ENCODE measurements at regions not wholly inside any gene's neighbourhood (a gene's known extent, or its start where the extent isn't known, plus 50 kb on each side); places are given as distances from the start of the nearest gene placed in this dataset.

- H3K4me1 ChIP-seq (ENCODE audit: control insufficient read depth in 1 of 2, low read depth in 2 of 2): no peaks in the 10 kb centered on the region
- H3K27me3 ChIP-seq (replicated peaks; ENCODE audit: insufficient read depth): no peaks in the 10 kb centered on the region
- no peaks in the 10 kb centered on the region for H3K9me3 ChIP-seq
- H3K4me3 ChIP-seq: no peak overlapping the region
- H3K36me3 ChIP-seq: no peaks in the 10 kb centered on the region
- H3K27ac ChIP-seq: no peak overlapping the region
- no peak for ATAC-seq (ENCODE audit: insufficient number of reproducible peaks, low FRiP score, low read depth)
- no peak for DNase-seq (ENCODE audit: low spot score)
- TF ChIP-seq, protein P1, sequence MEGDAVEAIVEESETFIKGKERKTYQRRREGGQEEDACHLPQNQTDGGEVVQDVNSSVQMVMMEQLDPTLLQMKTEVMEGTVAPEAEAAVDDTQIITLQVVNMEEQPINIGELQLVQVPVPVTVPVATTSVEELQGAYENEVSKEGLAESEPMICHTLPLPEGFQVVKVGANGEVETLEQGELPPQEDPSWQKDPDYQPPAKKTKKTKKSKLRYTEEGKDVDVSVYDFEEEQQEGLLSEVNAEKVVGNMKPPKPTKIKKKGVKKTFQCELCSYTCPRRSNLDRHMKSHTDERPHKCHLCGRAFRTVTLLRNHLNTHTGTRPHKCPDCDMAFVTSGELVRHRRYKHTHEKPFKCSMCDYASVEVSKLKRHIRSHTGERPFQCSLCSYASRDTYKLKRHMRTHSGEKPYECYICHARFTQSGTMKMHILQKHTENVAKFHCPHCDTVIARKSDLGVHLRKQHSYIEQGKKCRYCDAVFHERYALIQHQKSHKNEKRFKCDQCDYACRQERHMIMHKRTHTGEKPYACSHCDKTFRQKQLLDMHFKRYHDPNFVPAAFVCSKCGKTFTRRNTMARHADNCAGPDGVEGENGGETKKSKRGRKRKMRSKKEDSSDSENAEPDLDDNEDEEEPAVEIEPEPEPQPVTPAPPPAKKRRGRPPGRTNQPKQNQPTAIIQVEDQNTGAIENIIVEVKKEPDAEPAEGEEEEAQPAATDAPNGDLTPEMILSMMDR (IDR thresholded peaks at IDR 0.05): no peak
Observed at GRCh38 chr10:56269181-56269580, 91.9 kb downstream of the ZWINT start.

- no peak overlapping the region for H3K4me3 ChIP-seq
- no peaks in the 10 kb centered on the region for H3K4me1 ChIP-seq (ENCODE audit: control insufficient read depth in 1 of 2, low read depth in 2 of 2)
- H3K9me3 ChIP-seq: no peaks in the 10 kb centered on the region
- DNase-seq (ENCODE audit: low spot score): no peak
- TF ChIP-seq, protein P1 (IDR thresholded peaks at IDR 0.05): no peak
- H3K36me3 ChIP-seq: no peaks in the 10 kb centered on the region
- H3K27me3 ChIP-seq (replicated peaks; ENCODE audit: insufficient read depth): no peaks in the 10 kb centered on the region
- no peak for ATAC-seq (ENCODE audit: insufficient number of reproducible peaks, low FRiP score, low read depth)
- no peak overlapping the region for H3K27ac ChIP-seq
Observed at GRCh38 chr10:56266120-56266519, 94.9 kb downstream of the ZWINT start.

- no peaks in the 10 kb centered on the region for H3K9me3 ChIP-seq
- TF ChIP-seq, protein P1 (IDR thresholded peaks at IDR 0.05): no peak
- no peak overlapping the region for H3K27ac ChIP-seq
- H3K4me1 ChIP-seq (ENCODE audit: control insufficient read depth in 1 of 2, low read depth in 2 of 2): no peaks in the 10 kb centered on the region
- no peaks in the 10 kb centered on the region for H3K36me3 ChIP-seq
- no peak overlapping the region for H3K4me3 ChIP-seq
- ATAC-seq (ENCODE audit: insufficient number of reproducible peaks, low FRiP score, low read depth) (no peak), DNase-seq (ENCODE audit: low spot score) (no peak)
- no peaks in the 10 kb centered on the region for H3K27me3 ChIP-seq (replicated peaks; ENCODE audit: insufficient read depth)
Observed at GRCh38 chr10:56258991-56259390, 102.1 kb downstream of the ZWINT start.

- no peaks in the 10 kb centered on the region for H3K9me3 ChIP-seq
- no peaks in the 10 kb centered on the region for H3K27me3 ChIP-seq (replicated peaks; ENCODE audit: insufficient read depth)
- no peak for DNase-seq (ENCODE audit: low spot score)
- H3K4me3 ChIP-seq: no peak overlapping the region
- TF ChIP-seq, protein P1 (IDR thresholded peaks at IDR 0.05): no peak
- H3K4me1 ChIP-seq (ENCODE audit: control insufficient read depth in 1 of 2, low read depth in 2 of 2): no peaks in the 10 kb centered on the region
- no peak for ATAC-seq (ENCODE audit: insufficient number of reproducible peaks, low FRiP score, low read depth)
- H3K36me3 ChIP-seq: no peaks in the 10 kb centered on the region
- H3K27ac ChIP-seq: no peak overlapping the region
Observed at GRCh38 chr10:56258378-56258777, 102.7 kb downstream of the ZWINT start.

- Histone ChIP-seq H3K27ac (no peak overlapping the region), H3K27me3 (replicated peaks; ENCODE audit: insufficient read depth) (no peaks in the 10 kb centered on the region), H3K9me3 (no peaks in the 10 kb centered on the region), H3K4me3 (no peak overlapping the region), H3K4me1 (ENCODE audit: control insufficient read depth in 1 of 2, low read depth in 2 of 2) (no peaks in the 10 kb centered on the region), H3K36me3 (no peaks in the 10 kb centered on the region)
- ATAC-seq (ENCODE audit: insufficient number of reproducible peaks, low FRiP score, low read depth) (no peak), DNase-seq (ENCODE audit: low spot score) (no peak)
- TF ChIP-seq, protein P1 (IDR thresholded peaks at IDR 0.05): no peak
Observed at GRCh38 chr10:56255298-56255697, 105.8 kb downstream of the ZWINT start.
